ENCODE measurements at regions not wholly inside any gene's neighbourhood (a gene's known extent, or its start where the extent isn't known, plus 50 kb on each side); places are given as distances from the start of the nearest gene placed in this dataset.

GRCh38 chr10:3016016-3016415, 51.3 kb upstream of the PFKP start:
- TF ChIP-seq, protein P1, sequence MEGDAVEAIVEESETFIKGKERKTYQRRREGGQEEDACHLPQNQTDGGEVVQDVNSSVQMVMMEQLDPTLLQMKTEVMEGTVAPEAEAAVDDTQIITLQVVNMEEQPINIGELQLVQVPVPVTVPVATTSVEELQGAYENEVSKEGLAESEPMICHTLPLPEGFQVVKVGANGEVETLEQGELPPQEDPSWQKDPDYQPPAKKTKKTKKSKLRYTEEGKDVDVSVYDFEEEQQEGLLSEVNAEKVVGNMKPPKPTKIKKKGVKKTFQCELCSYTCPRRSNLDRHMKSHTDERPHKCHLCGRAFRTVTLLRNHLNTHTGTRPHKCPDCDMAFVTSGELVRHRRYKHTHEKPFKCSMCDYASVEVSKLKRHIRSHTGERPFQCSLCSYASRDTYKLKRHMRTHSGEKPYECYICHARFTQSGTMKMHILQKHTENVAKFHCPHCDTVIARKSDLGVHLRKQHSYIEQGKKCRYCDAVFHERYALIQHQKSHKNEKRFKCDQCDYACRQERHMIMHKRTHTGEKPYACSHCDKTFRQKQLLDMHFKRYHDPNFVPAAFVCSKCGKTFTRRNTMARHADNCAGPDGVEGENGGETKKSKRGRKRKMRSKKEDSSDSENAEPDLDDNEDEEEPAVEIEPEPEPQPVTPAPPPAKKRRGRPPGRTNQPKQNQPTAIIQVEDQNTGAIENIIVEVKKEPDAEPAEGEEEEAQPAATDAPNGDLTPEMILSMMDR (IDR thresholded peaks at IDR 0.05) = no peak
- no peak for TF ChIP-seq POLR2A (IDR thresholded peaks at IDR 0.05)

Data from right lobe of liver (tissue), 4 donors.